ENCODE measurements at regions not wholly inside any gene's neighbourhood (a gene's known extent, or its start where the extent isn't known, plus 50 kb on each side); places are given as distances from the start of the nearest gene placed in this dataset.

- ChIA-PET POLR2A (no interaction called here), CTCF (no interaction called here)
- dilution Hi-C loops (cut with MboI; ENCODE audit: extremely low pct_ligation_motif_present, low sequenced_read_pairs) = no loop called here
- intact Hi-C loops (cut with micrococcal nuclease) = no loop called here
- no peak overlapping the region for H2AFZ ChIP-seq (ENCODE audit: low read depth, low read length)
- no peaks in the 10 kb centered on the region for H4K20me1 ChIP-seq (replicated peaks; ENCODE audit: control insufficient read depth, extremely low read depth, insufficient read depth, low read length)
- no peak for DNase-seq (ENCODE audit: low read depth, low spot score)
- H3K9me1 ChIP-seq (replicated peaks; ENCODE audit: control insufficient read depth, extremely low read depth, insufficient read depth, low read length) = no peaks in the 10 kb centered on the region
- FAIRE-seq = no peak
- no peaks in the 10 kb centered on the region for H3K9me3 ChIP-seq (replicated peaks; ENCODE audit: control insufficient read depth, insufficient read depth, low read length)
- no peaks in the 10 kb centered on the region for H3K79me2 ChIP-seq (ENCODE audit: control insufficient read depth, insufficient read depth, low read length)
- H3K27me3 ChIP-seq (ENCODE audit: control insufficient read depth in 2 of 2, insufficient read depth in 2 of 2, low read length in 2 of 2) = peaks cover 4 to 13% of the 10 kb centered on the region in 2 experiments
- H3K27ac ChIP-seq (ENCODE audit: insufficient read depth, low read depth, low read length) = no peak overlapping the region
- no peak overlapping the region for H3K4me2 ChIP-seq (ENCODE audit: insufficient read depth, low read length)
- no peaks in the 10 kb centered on the region for H3K4me1 ChIP-seq (ENCODE audit: control insufficient read depth, extremely low read depth, insufficient read depth, low read length)
- BruUV-seq (replicated peaks) = no TSS peak
- TF ChIP-seq MAX (IDR thresholded peaks at IDR 0.05; ENCODE audit: insufficient read depth, insufficient read length) = no peak
- TF ChIP-seq MYC (IDR thresholded peaks at IDR 0.05; ENCODE audit: low read depth, low read length) = no peak
- no peak for TF ChIP-seq FOS (IDR thresholded peaks at IDR 0.05; ENCODE audit: borderline replicate concordance, insufficient read depth, low read length)
- no peak for TF ChIP-seq POLR2A (IDR thresholded peaks at IDR 0.05; ENCODE audit: low read depth, low read length)
- no peak for TF ChIP-seq EZH2 (IDR thresholded peaks at IDR 0.05; ENCODE audit: borderline replicate concordance, low read depth, low read length, severe bottlenecking)
- TF ChIP-seq POLR2AphosphoS5 (IDR thresholded peaks at IDR 0.05; ENCODE audit: insufficient read depth, low read depth, low read length) = no peak
- no peak for TF ChIP-seq CTCF (IDR thresholded peaks at IDR 0.05; ENCODE audit: extremely low read depth in 1 of 2, insufficient read depth in 1 of 2, low read depth in 1 of 2, low read length in 2 of 2)
- no peak for TF ChIP-seq JUN (IDR thresholded peaks at IDR 0.05; ENCODE audit: borderline replicate concordance, insufficient read depth, insufficient read length, low read depth)
- TF ChIP-seq GATA2 (IDR thresholded peaks at IDR 0.05; ENCODE audit: insufficient read depth, insufficient read length, low read depth, low read length) = no peak
- H3K4me3 ChIP-seq (replicated peaks in 1 of 3; ENCODE audit: insufficient read depth in 1 of 3, low read depth in 1 of 3, low read length in 3 of 3) = no peak overlapping the region
- H3K36me3 ChIP-seq (ENCODE audit: control insufficient read depth in 2 of 2, extremely low read depth in 1 of 2, insufficient read depth in 2 of 2, low read length in 2 of 2) = no peaks in the 10 kb centered on the region
- no peak overlapping the region for H3K9ac ChIP-seq (replicated peaks; ENCODE audit: extremely low read depth, insufficient read depth, low read length)
These were observed 257.6 kb downstream of the OTUD1 start for GRCh38 chr10:23696476-23696875.
